ENCODE measurements at regions not wholly inside any gene's neighbourhood (a gene's known extent, or its start where the extent isn't known, plus 50 kb on each side); places are given as distances from the start of the nearest gene placed in this dataset.

GRCh38 chr1:67894981-67895735, 61.9 kb upstream of the GNG12 start:
- intact Hi-C loops (cut with micrococcal nuclease; ENCODE audit: unreplicated experiment) (no loop called here), in situ Hi-C loops (cut with MboI) (no loop called here)
- TF ChIP-seq HDAC6 (IDR thresholded peaks at IDR 0.05; ENCODE audit: unreplicated experiment), result no peak
- Histone ChIP-seq H3K4me3 (no peak overlapping the region), H3K4me1 (ENCODE audit: control insufficient read depth, insufficient read depth, low read length) (no peaks in the 10 kb centered on the region), H3K9me3 (replicated peaks; ENCODE audit: control insufficient read depth, insufficient read depth, low read length) (no peaks in the 10 kb centered on the region), H3K79me2 (ENCODE audit: control insufficient read depth, insufficient read depth, low read length) (no peaks in the 10 kb centered on the region), H3K36me3 (ENCODE audit: control insufficient read depth in 2 of 2, insufficient read depth in 2 of 2, low read length in 1 of 2) (no peaks in the 10 kb centered on the region), H4K20me1 (ENCODE audit: control insufficient read depth, insufficient read depth) (no peaks in the 10 kb centered on the region), H3K9ac (ENCODE audit: control insufficient read depth, insufficient read depth, low read length) (no peak overlapping the region), H2AFZ (ENCODE audit: control insufficient read depth, low read depth, low read length) (no peak overlapping the region), H3K4me2 (ENCODE audit: control insufficient read depth, insufficient read depth) (no peak overlapping the region), H3K27ac (ENCODE audit: control insufficient read depth, insufficient read depth) (no peak overlapping the region), H3K27me3 (replicated peaks in 1 of 2; ENCODE audit: control insufficient read depth in 2 of 2, insufficient read depth in 2 of 2, low read length in 1 of 2) (no peaks in the 10 kb centered on the region)
- ChIA-PET SMC1A (ENCODE audit: uncharacterized antibody, unreplicated experiment) (no interaction called here), CTCF (no interaction called here), RAD21 (ENCODE audit: unreplicated experiment) (no interaction called here), POLR2A (interaction anchor here (0.6 kb wide), 1 partner anchor 359 kb away, joined by 7 read pairs; no protein-coding TSS in a partner anchor)
- FAIRE-seq (no peak), DNase-seq (ENCODE audit: low read depth, low spot score) (no peak), ATAC-seq (no peak)
- BruUV-seq (replicated peaks), result no TSS peak
- WGBS (ENCODE audit: insufficient coverage, insufficient replicate concordance, low lambda C conversion rate, missing lambda C conversion rate), result 13% methylated on average over 4 of the region's 4 CpGs

DNA sequence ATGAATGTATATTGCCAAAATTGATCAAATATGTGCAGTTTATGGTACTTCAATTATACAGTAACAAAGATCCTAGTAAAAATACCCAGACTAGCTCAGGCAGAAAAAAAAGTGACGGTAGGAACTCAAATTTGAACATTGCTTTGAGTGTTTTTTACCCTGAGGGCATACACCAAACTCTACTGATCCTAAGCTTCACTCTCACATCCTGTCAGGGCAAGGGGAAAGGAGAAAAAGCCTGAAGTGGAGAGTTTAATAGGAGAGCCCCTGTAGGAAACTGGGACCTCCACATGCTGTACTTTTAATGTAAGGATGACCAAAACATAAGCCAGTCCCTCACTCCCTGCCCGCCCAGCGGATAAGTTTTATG, 59.8 kb upstream of the GNG12 start:
- ChIA-PET RAD21 (ENCODE audit: unreplicated experiment) (no interaction called here), SMC1A (ENCODE audit: uncharacterized antibody, unreplicated experiment) (interaction anchor here (1.0 kb wide), 1 partner anchor 20 kb away, joined by 3 read pairs; no protein-coding TSS in a partner anchor), POLR2A (no interaction called here), CTCF (no interaction called here)
- Histone ChIP-seq H3K4me2 (ENCODE audit: control insufficient read depth, insufficient read depth) (no peak overlapping the region), H4K20me1 (ENCODE audit: control insufficient read depth, insufficient read depth) (no peaks in the 10 kb centered on the region), H3K4me1 (ENCODE audit: control insufficient read depth, insufficient read depth, low read length) (no peaks in the 10 kb centered on the region), H3K4me3 (no peak overlapping the region), H3K27ac (ENCODE audit: control insufficient read depth, insufficient read depth) (no peak overlapping the region), H3K9me3 (replicated peaks; ENCODE audit: control insufficient read depth, insufficient read depth, low read length) (no peaks in the 10 kb centered on the region), H3K9ac (ENCODE audit: control insufficient read depth, insufficient read depth, low read length) (no peak overlapping the region), H3K27me3 (replicated peaks in 1 of 2; ENCODE audit: control insufficient read depth in 2 of 2, insufficient read depth in 2 of 2, low read length in 1 of 2) (no peaks in the 10 kb centered on the region), H2AFZ (ENCODE audit: control insufficient read depth, low read depth, low read length) (no peak overlapping the region), H3K79me2 (ENCODE audit: control insufficient read depth, insufficient read depth, low read length) (no peaks in the 10 kb centered on the region), H3K36me3 (ENCODE audit: control insufficient read depth in 2 of 2, insufficient read depth in 2 of 2, low read length in 1 of 2) (no peaks in the 10 kb centered on the region)
- in situ Hi-C loops (cut with MboI), result no loop called here
- no peak for FAIRE-seq
- no TSS peak for BruUV-seq (replicated peaks)
- DNase-seq (ENCODE audit: low read depth, low spot score), result no peak
- no peak for ATAC-seq
- 57% methylated on average over 3 of the region's 3 CpGs for WGBS (ENCODE audit: insufficient coverage, insufficient replicate concordance, low lambda C conversion rate, missing lambda C conversion rate)
- intact Hi-C loops (cut with micrococcal nuclease; ENCODE audit: unreplicated experiment), result no loop called here
- TF ChIP-seq MEF2A (IDR thresholded peaks at IDR 0.05; ENCODE audit: insufficient read depth, low read depth, low read length), result no peak
- no peak for TF ChIP-seq FOXM1 (IDR thresholded peaks at IDR 0.05; ENCODE audit: low read depth, low read length)
- TF ChIP-seq, protein P1, sequence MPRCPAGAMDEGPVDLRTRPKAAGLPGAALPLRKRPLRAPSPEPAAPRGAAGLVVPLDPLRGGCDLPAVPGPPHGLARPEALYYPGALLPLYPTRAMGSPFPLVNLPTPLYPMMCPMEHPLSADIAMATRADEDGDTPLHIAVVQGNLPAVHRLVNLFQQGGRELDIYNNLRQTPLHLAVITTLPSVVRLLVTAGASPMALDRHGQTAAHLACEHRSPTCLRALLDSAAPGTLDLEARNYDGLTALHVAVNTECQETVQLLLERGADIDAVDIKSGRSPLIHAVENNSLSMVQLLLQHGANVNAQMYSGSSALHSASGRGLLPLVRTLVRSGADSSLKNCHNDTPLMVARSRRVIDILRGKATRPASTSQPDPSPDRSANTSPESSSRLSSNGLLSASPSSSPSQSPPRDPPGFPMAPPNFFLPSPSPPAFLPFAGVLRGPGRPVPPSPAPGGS (IDR thresholded peaks at IDR 0.05; ENCODE audit: borderline replicate concordance, insufficient read depth, low read depth, low read length, poor library complexity, severe bottlenecking), result no peak
- TF ChIP-seq SMARCA5 (IDR thresholded peaks at IDR 0.05), result no peak
- no peak for TF ChIP-seq YY1 (IDR thresholded peaks at IDR 0.05; ENCODE audit: low read depth, low read length)
- no peak for TF ChIP-seq E4F1 (IDR thresholded peaks at IDR 0.05; ENCODE audit: borderline replicate concordance, partially characterized antibody)
- no peak for TF ChIP-seq RAD51 (IDR thresholded peaks at IDR 0.05)
- TF ChIP-seq, protein P2, sequence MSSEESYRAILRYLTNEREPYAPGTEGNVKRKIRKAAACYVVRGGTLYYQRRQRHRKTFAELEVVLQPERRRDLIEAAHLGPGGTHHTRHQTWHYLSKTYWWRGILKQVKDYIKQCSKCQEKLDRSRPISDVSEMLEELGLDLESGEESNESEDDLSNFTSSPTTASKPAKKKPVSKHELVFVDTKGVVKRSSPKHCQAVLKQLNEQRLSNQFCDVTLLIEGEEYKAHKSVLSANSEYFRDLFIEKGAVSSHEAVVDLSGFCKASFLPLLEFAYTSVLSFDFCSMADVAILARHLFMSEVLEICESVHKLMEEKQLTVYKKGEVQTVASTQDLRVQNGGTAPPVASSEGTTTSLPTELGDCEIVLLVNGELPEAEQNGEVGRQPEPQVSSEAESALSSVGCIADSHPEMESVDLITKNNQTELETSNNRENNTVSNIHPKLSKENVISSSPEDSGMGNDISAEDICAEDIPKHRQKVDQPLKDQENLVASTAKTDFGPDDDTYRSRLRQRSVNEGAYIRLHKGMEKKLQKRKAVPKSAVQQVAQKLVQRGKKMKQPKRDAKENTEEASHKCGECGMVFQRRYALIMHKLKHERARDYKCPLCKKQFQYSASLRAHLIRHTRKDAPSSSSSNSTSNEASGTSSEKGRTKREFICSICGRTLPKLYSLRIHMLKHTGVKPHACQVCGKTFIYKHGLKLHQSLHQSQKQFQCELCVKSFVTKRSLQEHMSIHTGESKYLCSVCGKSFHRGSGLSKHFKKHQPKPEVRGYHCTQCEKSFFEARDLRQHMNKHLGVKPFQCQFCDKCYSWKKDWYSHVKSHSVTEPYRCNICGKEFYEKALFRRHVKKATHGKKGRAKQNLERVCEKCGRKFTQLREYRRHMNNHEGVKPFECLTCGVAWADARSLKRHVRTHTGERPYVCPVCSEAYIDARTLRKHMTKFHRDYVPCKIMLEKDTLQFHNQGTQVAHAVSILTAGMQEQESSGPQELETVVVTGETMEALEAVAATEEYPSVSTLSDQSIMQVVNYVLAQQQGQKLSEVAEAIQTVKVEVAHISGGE (CRISPR knock-in tag; IDR thresholded peaks at IDR 0.05), result no peak
- TF ChIP-seq JUND (IDR thresholded peaks at IDR 0.05; ENCODE audit: low read depth, low read length), result no peak
